ENCODE measurements at regions not wholly inside any gene's neighbourhood (a gene's known extent, or its start where the extent isn't known, plus 50 kb on each side); places are given as distances from the start of the nearest gene placed in this dataset.

DNA sequence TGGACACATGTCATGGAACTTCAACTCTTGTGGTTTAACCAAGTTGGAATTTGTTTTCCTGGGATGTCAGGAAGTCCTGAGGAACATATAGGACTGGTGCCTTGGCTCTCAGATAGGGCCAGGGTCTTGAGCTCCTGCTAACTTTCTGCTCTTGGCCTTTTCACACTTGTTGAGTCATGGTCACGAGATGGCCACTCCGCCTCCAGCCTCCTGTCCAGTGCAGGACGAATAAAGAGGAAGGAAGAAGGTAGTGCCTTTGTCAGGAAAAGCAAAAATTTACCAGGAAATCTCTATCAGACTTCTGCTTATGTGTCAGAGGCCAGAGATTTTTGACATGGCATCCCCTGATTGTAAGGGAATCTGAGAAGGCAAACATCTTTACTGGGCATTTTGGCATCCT lies 89.1 kb upstream of the ARHGAP20 start (continued):
- TF ChIP-seq, protein P1, sequence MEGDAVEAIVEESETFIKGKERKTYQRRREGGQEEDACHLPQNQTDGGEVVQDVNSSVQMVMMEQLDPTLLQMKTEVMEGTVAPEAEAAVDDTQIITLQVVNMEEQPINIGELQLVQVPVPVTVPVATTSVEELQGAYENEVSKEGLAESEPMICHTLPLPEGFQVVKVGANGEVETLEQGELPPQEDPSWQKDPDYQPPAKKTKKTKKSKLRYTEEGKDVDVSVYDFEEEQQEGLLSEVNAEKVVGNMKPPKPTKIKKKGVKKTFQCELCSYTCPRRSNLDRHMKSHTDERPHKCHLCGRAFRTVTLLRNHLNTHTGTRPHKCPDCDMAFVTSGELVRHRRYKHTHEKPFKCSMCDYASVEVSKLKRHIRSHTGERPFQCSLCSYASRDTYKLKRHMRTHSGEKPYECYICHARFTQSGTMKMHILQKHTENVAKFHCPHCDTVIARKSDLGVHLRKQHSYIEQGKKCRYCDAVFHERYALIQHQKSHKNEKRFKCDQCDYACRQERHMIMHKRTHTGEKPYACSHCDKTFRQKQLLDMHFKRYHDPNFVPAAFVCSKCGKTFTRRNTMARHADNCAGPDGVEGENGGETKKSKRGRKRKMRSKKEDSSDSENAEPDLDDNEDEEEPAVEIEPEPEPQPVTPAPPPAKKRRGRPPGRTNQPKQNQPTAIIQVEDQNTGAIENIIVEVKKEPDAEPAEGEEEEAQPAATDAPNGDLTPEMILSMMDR (IDR thresholded peaks at IDR 0.05) = no peak
- TF ChIP-seq FOXJ3 (CRISPR knock-in tag; IDR thresholded peaks at IDR 0.05; ENCODE audit: borderline replicate concordance) = no peak
- TF ChIP-seq NR2C2 (CRISPR knock-in tag; IDR thresholded peaks at IDR 0.05) = no peak
- TF ChIP-seq, protein P2, sequence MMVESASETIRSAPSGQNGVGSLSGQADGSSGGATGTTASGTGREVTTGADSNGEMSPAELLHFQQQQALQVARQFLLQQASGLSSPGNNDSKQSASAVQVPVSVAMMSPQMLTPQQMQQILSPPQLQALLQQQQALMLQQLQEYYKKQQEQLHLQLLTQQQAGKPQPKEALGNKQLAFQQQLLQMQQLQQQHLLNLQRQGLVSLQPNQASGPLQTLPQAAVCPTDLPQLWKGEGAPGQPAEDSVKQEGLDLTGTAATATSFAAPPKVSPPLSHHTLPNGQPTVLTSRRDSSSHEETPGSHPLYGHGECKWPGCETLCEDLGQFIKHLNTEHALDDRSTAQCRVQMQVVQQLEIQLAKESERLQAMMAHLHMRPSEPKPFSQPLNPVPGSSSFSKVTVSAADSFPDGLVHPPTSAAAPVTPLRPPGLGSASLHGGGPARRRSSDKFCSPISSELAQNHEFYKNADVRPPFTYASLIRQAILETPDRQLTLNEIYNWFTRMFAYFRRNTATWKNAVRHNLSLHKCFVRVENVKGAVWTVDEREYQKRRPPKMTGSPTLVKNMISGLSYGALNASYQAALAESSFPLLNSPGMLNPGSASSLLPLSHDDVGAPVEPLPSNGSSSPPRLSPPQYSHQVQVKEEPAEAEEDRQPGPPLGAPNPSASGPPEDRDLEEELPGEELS (CRISPR knock-in tag; IDR thresholded peaks at IDR 0.05) = no peak
- TF ChIP-seq ZNF263 (CRISPR knock-in tag; IDR thresholded peaks at IDR 0.05; ENCODE audit: low read depth) = no peak
- TF ChIP-seq, protein P3, sequence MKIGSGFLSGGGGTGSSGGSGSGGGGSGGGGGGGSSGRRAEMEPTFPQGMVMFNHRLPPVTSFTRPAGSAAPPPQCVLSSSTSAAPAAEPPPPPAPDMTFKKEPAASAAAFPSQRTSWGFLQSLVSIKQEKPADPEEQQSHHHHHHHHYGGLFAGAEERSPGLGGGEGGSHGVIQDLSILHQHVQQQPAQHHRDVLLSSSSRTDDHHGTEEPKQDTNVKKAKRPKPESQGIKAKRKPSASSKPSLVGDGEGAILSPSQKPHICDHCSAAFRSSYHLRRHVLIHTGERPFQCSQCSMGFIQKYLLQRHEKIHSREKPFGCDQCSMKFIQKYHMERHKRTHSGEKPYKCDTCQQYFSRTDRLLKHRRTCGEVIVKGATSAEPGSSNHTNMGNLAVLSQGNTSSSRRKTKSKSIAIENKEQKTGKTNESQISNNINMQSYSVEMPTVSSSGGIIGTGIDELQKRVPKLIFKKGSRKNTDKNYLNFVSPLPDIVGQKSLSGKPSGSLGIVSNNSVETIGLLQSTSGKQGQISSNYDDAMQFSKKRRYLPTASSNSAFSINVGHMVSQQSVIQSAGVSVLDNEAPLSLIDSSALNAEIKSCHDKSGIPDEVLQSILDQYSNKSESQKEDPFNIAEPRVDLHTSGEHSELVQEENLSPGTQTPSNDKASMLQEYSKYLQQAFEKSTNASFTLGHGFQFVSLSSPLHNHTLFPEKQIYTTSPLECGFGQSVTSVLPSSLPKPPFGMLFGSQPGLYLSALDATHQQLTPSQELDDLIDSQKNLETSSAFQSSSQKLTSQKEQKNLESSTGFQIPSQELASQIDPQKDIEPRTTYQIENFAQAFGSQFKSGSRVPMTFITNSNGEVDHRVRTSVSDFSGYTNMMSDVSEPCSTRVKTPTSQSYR (CRISPR knock-in tag; IDR thresholded peaks at IDR 0.05) = no peak
- no peak for TF ChIP-seq NFE2L1 (CRISPR knock-in tag; IDR thresholded peaks at IDR 0.05)
- no peak for TF ChIP-seq NFYB (CRISPR knock-in tag; conservative IDR thresholded peaks at IDR 0.05; ENCODE audit: low read depth)
- TF ChIP-seq, protein P4, sequence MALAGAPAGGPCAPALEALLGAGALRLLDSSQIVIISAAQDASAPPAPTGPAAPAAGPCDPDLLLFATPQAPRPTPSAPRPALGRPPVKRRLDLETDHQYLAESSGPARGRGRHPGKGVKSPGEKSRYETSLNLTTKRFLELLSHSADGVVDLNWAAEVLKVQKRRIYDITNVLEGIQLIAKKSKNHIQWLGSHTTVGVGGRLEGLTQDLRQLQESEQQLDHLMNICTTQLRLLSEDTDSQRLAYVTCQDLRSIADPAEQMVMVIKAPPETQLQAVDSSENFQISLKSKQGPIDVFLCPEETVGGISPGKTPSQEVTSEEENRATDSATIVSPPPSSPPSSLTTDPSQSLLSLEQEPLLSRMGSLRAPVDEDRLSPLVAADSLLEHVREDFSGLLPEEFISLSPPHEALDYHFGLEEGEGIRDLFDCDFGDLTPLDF (CRISPR knock-in tag; IDR thresholded peaks at IDR 0.05) = no peak
- TF ChIP-seq PRRX2 (CRISPR knock-in tag; IDR thresholded peaks at IDR 0.05) = no peak

DNA sequence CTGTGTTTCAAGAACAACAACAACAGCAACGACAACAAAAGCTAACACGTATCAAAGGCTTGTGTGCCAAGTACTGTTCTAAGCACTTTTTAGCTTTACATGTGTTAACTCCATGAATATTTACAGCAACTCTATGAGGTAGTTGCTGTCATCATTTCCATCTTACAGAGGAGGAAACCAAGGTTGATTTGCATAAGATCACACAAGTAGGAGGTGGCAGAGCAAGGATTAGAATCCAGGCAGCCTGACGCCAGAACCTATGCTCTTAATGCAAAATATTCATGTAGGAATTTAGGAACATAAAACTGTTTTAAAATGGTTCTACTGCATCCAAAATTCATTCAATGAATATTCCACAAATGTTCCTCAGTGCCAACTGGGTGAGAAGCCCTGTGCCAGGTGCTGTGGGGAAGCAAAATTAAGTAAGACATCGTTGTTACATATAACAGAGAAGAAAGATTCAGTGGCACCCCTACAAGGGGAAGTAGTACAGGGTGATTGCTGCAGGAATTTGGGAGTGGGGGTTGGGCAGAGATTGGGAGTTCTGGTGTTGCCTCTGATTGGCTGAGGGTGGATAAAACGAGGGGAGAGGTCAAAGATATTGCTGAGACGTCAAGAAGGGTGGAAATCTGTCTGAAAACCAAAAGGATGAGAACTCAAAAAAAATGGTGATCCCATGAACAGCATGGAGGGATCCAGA lies 86.1 kb upstream of the ARHGAP20 start:
- CTCF ChIA-PET = no interaction called here
- Mint-ChIP-seq H3K4me3 (no peak overlapping the region), H3K27ac (no peak overlapping the region), H3K27me3 (ENCODE audit: low read depth) (no peaks in the 10 kb centered on the region), H3K4me1 (peaks cover 13% of the 10 kb centered on the region), H3K9me3 (no peaks in the 10 kb centered on the region), H3K36me3 (no peaks in the 10 kb centered on the region)
- POLR2A ChIA-PET = no interaction called here
- DNase-seq (ENCODE audit: low spot score) = no peak
- ATAC-seq = no peak
- TF ChIP-seq RORB (CRISPR knock-in tag; IDR thresholded peaks at IDR 0.05) = no peak
- TF ChIP-seq, protein P5, sequence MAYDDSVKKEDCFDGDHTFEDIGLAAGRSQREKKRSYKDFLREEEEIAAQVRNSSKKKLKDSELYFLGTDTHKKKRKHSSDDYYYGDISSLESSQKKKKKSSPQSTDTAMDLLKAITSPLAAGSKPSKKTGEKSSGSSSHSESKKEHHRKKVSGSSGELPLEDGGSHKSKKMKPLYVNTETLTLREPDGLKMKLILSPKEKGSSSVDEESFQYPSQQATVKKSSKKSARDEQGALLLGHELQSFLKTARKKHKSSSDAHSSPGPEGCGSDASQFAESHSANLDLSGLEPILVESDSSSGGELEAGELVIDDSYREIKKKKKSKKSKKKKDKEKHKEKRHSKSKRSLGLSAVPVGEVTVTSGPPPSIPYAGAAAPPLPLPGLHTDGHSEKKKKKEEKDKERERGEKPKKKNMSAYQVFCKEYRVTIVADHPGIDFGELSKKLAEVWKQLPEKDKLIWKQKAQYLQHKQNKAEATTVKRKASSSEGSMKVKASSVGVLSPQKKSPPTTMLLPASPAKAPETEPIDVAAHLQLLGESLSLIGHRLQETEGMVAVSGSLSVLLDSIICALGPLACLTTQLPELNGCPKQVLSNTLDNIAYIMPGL (CRISPR knock-in tag; IDR thresholded peaks at IDR 0.05) = no peak
- TF ChIP-seq, protein P6, sequence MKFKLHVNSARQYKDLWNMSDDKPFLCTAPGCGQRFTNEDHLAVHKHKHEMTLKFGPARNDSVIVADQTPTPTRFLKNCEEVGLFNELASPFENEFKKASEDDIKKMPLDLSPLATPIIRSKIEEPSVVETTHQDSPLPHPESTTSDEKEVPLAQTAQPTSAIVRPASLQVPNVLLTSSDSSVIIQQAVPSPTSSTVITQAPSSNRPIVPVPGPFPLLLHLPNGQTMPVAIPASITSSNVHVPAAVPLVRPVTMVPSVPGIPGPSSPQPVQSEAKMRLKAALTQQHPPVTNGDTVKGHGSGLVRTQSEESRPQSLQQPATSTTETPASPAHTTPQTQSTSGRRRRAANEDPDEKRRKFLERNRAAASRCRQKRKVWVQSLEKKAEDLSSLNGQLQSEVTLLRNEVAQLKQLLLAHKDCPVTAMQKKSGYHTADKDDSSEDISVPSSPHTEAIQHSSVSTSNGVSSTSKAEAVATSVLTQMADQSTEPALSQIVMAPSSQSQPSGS (CRISPR knock-in tag; IDR thresholded peaks at IDR 0.05; ENCODE audit: borderline replicate concordance, low read depth) = no peak
- no peak for TF ChIP-seq PRRX2 (CRISPR knock-in tag; IDR thresholded peaks at IDR 0.05)
- no peak for TF ChIP-seq CBFB (CRISPR knock-in tag; IDR thresholded peaks at IDR 0.05; ENCODE audit: low read depth)
- TF ChIP-seq GABPB1 (CRISPR knock-in tag; IDR thresholded peaks at IDR 0.05) = no peak
- no peak for TF ChIP-seq EMX1 (CRISPR knock-in tag; IDR thresholded peaks at IDR 0.05)
- TF ChIP-seq NR2C2 (CRISPR knock-in tag; IDR thresholded peaks at IDR 0.05) = no peak
- no peak for TF ChIP-seq SMAD4 (CRISPR knock-in tag; IDR thresholded peaks at IDR 0.05)
- no peak for TF ChIP-seq JAZF1 (CRISPR knock-in tag; IDR thresholded peaks at IDR 0.05)
- TF ChIP-seq, protein P7, sequence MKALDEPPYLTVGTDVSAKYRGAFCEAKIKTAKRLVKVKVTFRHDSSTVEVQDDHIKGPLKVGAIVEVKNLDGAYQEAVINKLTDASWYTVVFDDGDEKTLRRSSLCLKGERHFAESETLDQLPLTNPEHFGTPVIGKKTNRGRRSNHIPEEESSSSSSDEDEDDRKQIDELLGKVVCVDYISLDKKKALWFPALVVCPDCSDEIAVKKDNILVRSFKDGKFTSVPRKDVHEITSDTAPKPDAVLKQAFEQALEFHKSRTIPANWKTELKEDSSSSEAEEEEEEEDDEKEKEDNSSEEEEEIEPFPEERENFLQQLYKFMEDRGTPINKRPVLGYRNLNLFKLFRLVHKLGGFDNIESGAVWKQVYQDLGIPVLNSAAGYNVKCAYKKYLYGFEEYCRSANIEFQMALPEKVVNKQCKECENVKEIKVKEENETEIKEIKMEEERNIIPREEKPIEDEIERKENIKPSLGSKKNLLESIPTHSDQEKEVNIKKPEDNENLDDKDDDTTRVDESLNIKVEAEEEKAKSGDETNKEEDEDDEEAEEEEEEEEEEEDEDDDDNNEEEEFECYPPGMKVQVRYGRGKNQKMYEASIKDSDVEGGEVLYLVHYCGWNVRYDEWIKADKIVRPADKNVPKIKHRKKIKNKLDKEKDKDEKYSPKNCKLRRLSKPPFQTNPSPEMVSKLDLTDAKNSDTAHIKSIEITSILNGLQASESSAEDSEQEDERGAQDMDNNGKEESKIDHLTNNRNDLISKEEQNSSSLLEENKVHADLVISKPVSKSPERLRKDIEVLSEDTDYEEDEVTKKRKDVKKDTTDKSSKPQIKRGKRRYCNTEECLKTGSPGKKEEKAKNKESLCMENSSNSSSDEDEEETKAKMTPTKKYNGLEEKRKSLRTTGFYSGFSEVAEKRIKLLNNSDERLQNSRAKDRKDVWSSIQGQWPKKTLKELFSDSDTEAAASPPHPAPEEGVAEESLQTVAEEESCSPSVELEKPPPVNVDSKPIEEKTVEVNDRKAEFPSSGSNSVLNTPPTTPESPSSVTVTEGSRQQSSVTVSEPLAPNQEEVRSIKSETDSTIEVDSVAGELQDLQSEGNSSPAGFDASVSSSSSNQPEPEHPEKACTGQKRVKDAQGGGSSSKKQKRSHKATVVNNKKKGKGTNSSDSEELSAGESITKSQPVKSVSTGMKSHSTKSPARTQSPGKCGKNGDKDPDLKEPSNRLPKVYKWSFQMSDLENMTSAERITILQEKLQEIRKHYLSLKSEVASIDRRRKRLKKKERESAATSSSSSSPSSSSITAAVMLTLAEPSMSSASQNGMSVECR (CRISPR knock-in tag; IDR thresholded peaks at IDR 0.05; ENCODE audit: borderline replicate concordance) = no peak
- no peak for TF ChIP-seq GRHL2 (CRISPR knock-in tag; IDR thresholded peaks at IDR 0.05; ENCODE audit: insufficient replicate concordance, severe bottlenecking)
- no peak for TF ChIP-seq SOX15 (CRISPR knock-in tag; IDR thresholded peaks at IDR 0.05)
- TF ChIP-seq NFATC4 (CRISPR knock-in tag; IDR thresholded peaks at IDR 0.05) = no peak
